ENCODE measurements at regions not wholly inside any gene's neighbourhood (a gene's known extent, or its start where the extent isn't known, plus 50 kb on each side); places are given as distances from the start of the nearest gene placed in this dataset.

- TF ChIP-seq, protein P1, sequence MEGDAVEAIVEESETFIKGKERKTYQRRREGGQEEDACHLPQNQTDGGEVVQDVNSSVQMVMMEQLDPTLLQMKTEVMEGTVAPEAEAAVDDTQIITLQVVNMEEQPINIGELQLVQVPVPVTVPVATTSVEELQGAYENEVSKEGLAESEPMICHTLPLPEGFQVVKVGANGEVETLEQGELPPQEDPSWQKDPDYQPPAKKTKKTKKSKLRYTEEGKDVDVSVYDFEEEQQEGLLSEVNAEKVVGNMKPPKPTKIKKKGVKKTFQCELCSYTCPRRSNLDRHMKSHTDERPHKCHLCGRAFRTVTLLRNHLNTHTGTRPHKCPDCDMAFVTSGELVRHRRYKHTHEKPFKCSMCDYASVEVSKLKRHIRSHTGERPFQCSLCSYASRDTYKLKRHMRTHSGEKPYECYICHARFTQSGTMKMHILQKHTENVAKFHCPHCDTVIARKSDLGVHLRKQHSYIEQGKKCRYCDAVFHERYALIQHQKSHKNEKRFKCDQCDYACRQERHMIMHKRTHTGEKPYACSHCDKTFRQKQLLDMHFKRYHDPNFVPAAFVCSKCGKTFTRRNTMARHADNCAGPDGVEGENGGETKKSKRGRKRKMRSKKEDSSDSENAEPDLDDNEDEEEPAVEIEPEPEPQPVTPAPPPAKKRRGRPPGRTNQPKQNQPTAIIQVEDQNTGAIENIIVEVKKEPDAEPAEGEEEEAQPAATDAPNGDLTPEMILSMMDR (IDR thresholded peaks at IDR 0.05; ENCODE audit: extremely low read depth in 1 of 2, insufficient read depth in 1 of 2, low read depth in 1 of 2, low read length in 2 of 2): no peak
- TF ChIP-seq EZH2 (IDR thresholded peaks at IDR 0.05; ENCODE audit: borderline replicate concordance, low read depth, low read length, severe bottlenecking): no peak
- no peak for TF ChIP-seq POLR2AphosphoS5 (IDR thresholded peaks at IDR 0.05; ENCODE audit: insufficient read depth, low read depth, low read length)
- TF ChIP-seq POLR2A (IDR thresholded peaks at IDR 0.05; ENCODE audit: low read depth, low read length): no peak
- TF ChIP-seq JUN (IDR thresholded peaks at IDR 0.05; ENCODE audit: borderline replicate concordance, insufficient read depth, insufficient read length, low read depth): no peak
Observed at GRCh38 chr2:43129676-43130547, 96.5 kb downstream of the ZFP36L2 start.

Measured in endothelial cell of umbilical vein (primary cell).